Activated B cell treated with CpG ODN at 0.5 μM for 24 hours (primary cell): ENCODE measurements at regions not wholly inside any gene's neighbourhood (a gene's known extent, or its start where the extent isn't known, plus 50 kb on each side); places are given as distances from the start of the nearest gene placed in this dataset.

Source experiments
- ATAC-seq: fragments of 200-7000 bp; cut with Tn5 transposase; one replicate; pipeline ENCODE4 v1.10.0; 2021; ENCODE audit warnings: low read depth, mild to moderate bottlenecking, moderate library complexity
- CTCF ChIA-PET: fragments of 350-600 bp; sonication (Branson Sonifier 250); formaldehyde crosslinking; loops from one replicate; lab custom pipeline; 2021; ENCODE audit warnings: antibody characterized with exemption; lab: Charles Lee
- POLR2A ChIA-PET: fragments of 350-600 bp; sonication (Branson Sonifier 250); formaldehyde crosslinking; loops from one replicate; lab custom pipeline; 2021; ENCODE audit warnings: antibody characterized with exemption; lab: Charles Lee
- DNase-seq: peaks from one replicate; pipeline ENCODE4 v3.0.0; 2022
- H3K27ac Mint-ChIP-seq: one replicate; pipeline ENCODE4 v1.8.0; 2020; ENCODE audit warnings: mixed read lengths
- H3K27me3 Mint-ChIP-seq: one replicate; pipeline ENCODE4 v1.8.0; 2021; ENCODE audit warnings: mixed read lengths
- H3K36me3 Mint-ChIP-seq: one replicate; pipeline ENCODE4 v1.8.0; 2021; ENCODE audit warnings: low read depth, mixed read lengths
- H3K4me1 Mint-ChIP-seq: one replicate; pipeline ENCODE4 v1.8.0; 2021; ENCODE audit warnings: mixed read lengths
- H3K4me3 Mint-ChIP-seq: one replicate; pipeline ENCODE4 v1.8.0; 2020; ENCODE audit warnings: mild to moderate bottlenecking, mixed read lengths
- H3K9me3 Mint-ChIP-seq: one replicate; pipeline ENCODE4 v1.8.0; 2020; ENCODE audit warnings: mixed read lengths
- intact Hi-C: fragments of 100-400 bp; cut with micrococcal nuclease; formaldehyde crosslinking; loops from one replicate; pipeline ENCODE4 v1.15.1; 2024
- TF ChIP-seq, protein P1 (sequence below): fragments of 200-600 bp; IDR thresholded peaks from one replicate; pipeline ENCODE4 v1.8.0; 2022; ENCODE audit warnings: antibody characterized with exemption, mild to moderate bottlenecking

DNA sequence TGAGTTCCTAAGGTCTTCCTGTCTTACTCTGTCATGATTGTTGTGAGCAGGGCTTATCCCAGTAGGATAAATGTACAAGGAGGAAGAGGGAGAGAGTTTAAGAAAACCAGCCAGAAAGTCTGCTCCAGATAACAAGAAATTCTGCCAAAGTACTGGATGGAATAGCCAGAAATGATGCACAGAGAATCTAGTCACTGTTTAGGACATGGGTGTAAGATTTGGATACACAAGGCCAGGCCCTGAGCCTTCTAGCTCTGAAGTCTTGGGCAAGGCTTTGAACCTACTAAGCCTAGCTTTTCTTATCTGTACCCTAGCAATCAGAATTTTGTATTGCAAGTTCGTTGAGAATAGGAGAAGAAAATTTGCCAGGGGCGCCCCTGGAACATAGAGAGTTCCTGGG, 180.4 kb upstream of the ROPN1 start:
- no peaks in the 10 kb centered on the region for H3K27me3 Mint-ChIP-seq
- ATAC-seq: no peak

DNA sequence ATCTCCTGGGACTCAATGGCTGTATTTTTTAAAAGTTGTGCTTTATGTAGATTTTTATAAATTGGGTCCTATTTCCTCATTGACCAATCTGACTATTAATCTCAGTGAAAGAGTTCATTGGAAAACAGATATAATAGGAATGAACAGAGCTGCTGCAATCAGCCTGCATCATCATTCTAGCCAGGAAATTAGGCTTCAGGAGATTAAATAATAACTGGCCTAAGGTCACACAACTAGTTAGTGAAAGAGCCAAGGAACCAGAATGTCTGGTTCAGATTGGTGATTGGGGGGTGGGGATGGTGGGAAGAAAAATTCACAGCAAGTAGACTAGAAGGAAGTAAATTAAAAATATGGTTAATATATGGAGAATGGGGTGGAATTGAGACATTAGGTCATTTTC, 180.9 kb upstream of the ROPN1 start:
- DNase-seq: no peak
- H3K9me3 Mint-ChIP-seq: no peaks in the 10 kb centered on the region
- no peak overlapping the region for H3K4me3 Mint-ChIP-seq
- no peaks in the 10 kb centered on the region for H3K4me1 Mint-ChIP-seq
- intact Hi-C loops: no loop called here
- H3K27ac Mint-ChIP-seq: no peak overlapping the region
- ChIA-PET POLR2A (no interaction called here), CTCF (no interaction called here)
- ATAC-seq: no peak
- no peaks in the 10 kb centered on the region for H3K36me3 Mint-ChIP-seq
- TF ChIP-seq, protein P1, sequence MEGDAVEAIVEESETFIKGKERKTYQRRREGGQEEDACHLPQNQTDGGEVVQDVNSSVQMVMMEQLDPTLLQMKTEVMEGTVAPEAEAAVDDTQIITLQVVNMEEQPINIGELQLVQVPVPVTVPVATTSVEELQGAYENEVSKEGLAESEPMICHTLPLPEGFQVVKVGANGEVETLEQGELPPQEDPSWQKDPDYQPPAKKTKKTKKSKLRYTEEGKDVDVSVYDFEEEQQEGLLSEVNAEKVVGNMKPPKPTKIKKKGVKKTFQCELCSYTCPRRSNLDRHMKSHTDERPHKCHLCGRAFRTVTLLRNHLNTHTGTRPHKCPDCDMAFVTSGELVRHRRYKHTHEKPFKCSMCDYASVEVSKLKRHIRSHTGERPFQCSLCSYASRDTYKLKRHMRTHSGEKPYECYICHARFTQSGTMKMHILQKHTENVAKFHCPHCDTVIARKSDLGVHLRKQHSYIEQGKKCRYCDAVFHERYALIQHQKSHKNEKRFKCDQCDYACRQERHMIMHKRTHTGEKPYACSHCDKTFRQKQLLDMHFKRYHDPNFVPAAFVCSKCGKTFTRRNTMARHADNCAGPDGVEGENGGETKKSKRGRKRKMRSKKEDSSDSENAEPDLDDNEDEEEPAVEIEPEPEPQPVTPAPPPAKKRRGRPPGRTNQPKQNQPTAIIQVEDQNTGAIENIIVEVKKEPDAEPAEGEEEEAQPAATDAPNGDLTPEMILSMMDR: no peak
- no peaks in the 10 kb centered on the region for H3K27me3 Mint-ChIP-seq

More for the DNA sequence above, 180.4 kb upstream of the ROPN1 start:
- Mint-ChIP-seq H3K4me3 (no peak overlapping the region), H3K9me3 (no peaks in the 10 kb centered on the region), H3K4me1 (no peaks in the 10 kb centered on the region), H3K36me3 (no peaks in the 10 kb centered on the region), H3K27ac (no peak overlapping the region)
- TF ChIP-seq, protein P1: no peak
- no peak for DNase-seq
- intact Hi-C loops: no loop called here
- ChIA-PET POLR2A (no interaction called here), CTCF (no interaction called here)

DNA sequence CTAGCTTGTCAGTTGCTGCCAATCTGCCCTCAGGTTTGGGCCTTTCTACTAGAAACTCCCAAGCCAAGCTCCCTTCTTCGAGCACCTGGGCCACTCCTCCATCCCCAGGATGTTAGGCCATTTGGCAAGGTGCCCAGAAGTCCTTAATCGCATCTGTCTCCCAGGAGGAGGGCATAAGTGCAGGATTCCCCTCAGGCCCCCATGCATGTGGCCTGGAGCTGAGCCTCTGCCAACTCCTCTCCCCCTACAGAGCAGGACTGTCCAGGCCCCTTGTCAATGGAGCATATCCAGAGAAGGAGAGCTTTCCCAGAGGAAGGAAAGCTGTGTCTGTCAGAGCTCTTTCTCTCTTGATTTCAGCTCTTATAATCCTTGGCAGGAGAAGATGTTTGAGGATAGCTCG, 182.6 kb upstream of the ROPN1 start:
- no peak overlapping the region for H3K27ac Mint-ChIP-seq
- H3K36me3 Mint-ChIP-seq: no peaks in the 10 kb centered on the region

DNA sequence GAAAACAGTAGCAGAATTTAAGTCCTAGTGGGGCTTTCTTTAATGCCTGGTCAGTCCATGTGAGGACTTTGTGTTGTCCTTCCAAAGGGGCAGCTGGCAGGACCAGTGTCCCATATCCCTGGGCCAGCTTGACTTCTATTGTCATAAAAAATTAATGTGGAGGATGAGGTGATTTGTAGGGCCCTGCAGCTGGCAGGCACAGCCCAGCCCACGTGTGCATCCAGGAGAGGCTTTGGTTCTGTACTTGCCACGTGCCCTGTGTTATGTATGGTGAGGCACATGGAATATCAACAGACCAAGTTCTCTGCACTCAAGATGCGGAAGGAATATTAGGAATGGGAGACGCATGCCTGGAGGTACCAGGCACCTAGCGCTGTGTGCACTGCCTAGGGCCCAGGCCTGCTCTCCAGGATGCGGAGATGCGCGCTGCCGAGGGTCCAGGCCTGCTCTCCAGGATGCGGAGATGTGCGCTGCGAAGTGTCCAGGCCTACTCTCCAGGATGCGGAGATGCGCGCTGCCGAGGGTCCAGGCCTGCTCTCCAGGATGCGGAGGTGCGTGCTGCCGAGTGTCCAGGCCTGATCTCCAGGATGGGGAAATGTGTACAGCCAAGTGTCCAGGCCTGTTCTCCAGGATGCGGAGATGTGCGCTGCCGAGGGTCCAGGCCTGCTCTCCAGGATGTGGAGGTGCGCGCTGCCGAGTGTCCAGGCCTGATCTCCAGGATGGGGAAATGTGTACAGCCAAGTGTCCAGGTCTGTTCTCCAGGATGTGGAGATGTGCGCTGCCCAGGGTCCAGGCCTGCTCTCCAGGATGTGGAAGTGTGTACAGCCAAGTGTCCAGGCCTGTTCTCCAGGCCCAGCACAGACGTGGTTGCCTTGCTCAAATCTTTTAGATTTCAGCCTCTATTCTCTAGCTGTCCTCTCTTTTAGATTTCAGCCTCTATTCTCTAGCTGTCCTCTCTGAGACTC, 183.3 kb upstream of the ROPN1 start:
- TF ChIP-seq, protein P1: no peak
- DNase-seq: no peak
- Mint-ChIP-seq H3K36me3 (no peaks in the 10 kb centered on the region), H3K4me3 (no peak overlapping the region), H3K4me1 (no peaks in the 10 kb centered on the region), H3K27me3 (no peaks in the 10 kb centered on the region), H3K9me3 (no peaks in the 10 kb centered on the region), H3K27ac (no peak overlapping the region)
- intact Hi-C loops: no loop called here
- ChIA-PET POLR2A (no interaction called here), CTCF (no interaction called here)
- ATAC-seq: no peak

More for the DNA sequence above, 182.6 kb upstream of the ROPN1 start:
- DNase-seq (no peak), ATAC-seq (no peak)
- H3K9me3 Mint-ChIP-seq: no peaks in the 10 kb centered on the region
- intact Hi-C loops: no loop called here
- ChIA-PET POLR2A (no interaction called here), CTCF (no interaction called here)
- no peak overlapping the region for H3K4me3 Mint-ChIP-seq
- TF ChIP-seq, protein P1: no peak
- no peaks in the 10 kb centered on the region for H3K4me1 Mint-ChIP-seq
- H3K27me3 Mint-ChIP-seq: no peaks in the 10 kb centered on the region

DNA sequence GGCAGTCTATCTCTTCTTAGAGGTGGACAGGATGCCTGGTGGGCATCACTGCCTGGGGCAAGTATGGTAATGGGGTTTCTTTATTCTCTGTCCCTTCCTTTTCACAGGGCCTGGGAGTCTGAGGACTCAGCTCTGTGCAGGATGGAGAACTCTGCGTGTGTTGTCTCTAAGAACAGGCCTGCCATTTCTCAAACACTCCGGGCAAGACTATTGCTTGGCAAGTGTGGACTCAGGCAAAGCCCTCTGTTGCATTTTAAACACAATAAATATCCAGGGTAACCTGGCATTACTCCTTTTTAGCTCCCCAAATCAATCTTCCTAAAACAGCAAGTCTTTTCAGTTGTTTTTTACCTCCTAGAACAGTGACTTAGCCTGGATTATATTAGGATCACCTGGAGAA, 185.1 kb upstream of the ROPN1 start:
- TF ChIP-seq, protein P1: no peak
- no peaks in the 10 kb centered on the region for H3K9me3 Mint-ChIP-seq
- ATAC-seq: no peak

More for the DNA sequence above, 185.1 kb upstream of the ROPN1 start:
- intact Hi-C loops: no loop called here
- Mint-ChIP-seq H3K4me3 (no peak overlapping the region), H3K36me3 (no peaks in the 10 kb centered on the region), H3K27ac (no peak overlapping the region), H3K27me3 (no peaks in the 10 kb centered on the region), H3K4me1 (no peaks in the 10 kb centered on the region)
- CTCF ChIA-PET: no interaction called here
- DNase-seq: no peak
- POLR2A ChIA-PET: no interaction called here
